H9 (cell line): ENCODE measurements at regions not wholly inside any gene's neighbourhood (a gene's known extent, or its start where the extent isn't known, plus 50 kb on each side); places are given as distances from the start of the nearest gene placed in this dataset.

Source experiments
- DNase-seq: peaks from one replicate; pipeline ENCODE4 v3.0.0-alpha.2; 2017
- H2AFZ ChIP-seq: one replicate; pipeline ENCODE4 v1.6.1; 2013; ENCODE audit warnings: mild to moderate bottlenecking, low read length, control low read depth, moderate library complexity
- H2AK5ac ChIP-seq: 2 replicates; pipeline ENCODE4 v1.6.1; 2013; ENCODE audit warnings: low read length, control low read depth, mixed read lengths; ENCODE audit not compliant: insufficient read length
- H2BK120ac ChIP-seq: one replicate; pipeline ENCODE4 v1.6.1; 2013; ENCODE audit warnings: low read depth, mild to moderate bottlenecking, low read length, control low read depth, inconsistent platforms; ENCODE audit not compliant: poor library complexity, severe bottlenecking
- H2BK12ac ChIP-seq: 2 replicates; pipeline ENCODE4 v1.6.1; 2013; ENCODE audit warnings: low read length, control low read depth, mixed read lengths, low read depth; ENCODE audit not compliant: insufficient read length
- H2BK15ac ChIP-seq: 2 replicates; pipeline ENCODE4 v1.6.1; 2013; ENCODE audit warnings: low read depth, low read length, control low read depth
- H2BK20ac ChIP-seq: one replicate; pipeline ENCODE4 v1.6.1; 2013; ENCODE audit warnings: low read depth, mild to moderate bottlenecking, low read length, control low read depth, inconsistent platforms; ENCODE audit not compliant: poor library complexity, severe bottlenecking
- H2BK5ac ChIP-seq: 2 replicates; pipeline ENCODE4 v1.6.1; 2013; ENCODE audit warnings: low read length, control low read depth, mixed read lengths; ENCODE audit not compliant: insufficient read length
- H3K14ac ChIP-seq: 2 replicates; pipeline ENCODE4 v1.6.1; 2013; ENCODE audit warnings: low read length, control low read depth; ENCODE audit not compliant: insufficient read depth
- H3K18ac ChIP-seq: 2 replicates; pipeline ENCODE4 v1.6.1; 2013; ENCODE audit warnings: low read depth, mild to moderate bottlenecking, mixed read lengths, low read length, control low read depth; ENCODE audit not compliant: insufficient read length
- H3K23ac ChIP-seq: 2 replicates; pipeline ENCODE4 v1.6.1; 2013; ENCODE audit warnings: low read length, control low read depth, mixed read lengths, low read depth; ENCODE audit not compliant: insufficient read length
- H3K23me2 ChIP-seq: 2 replicates; pipeline ENCODE4 v1.6.1; 2013; ENCODE audit warnings: low read depth, mild to moderate bottlenecking, mixed read lengths, low read length, control low read depth; ENCODE audit not compliant: insufficient read length, poor library complexity, severe bottlenecking
- H3K27ac ChIP-seq: 2 replicates; pipeline ENCODE4 v1.5.1; 2013; ENCODE audit warnings: low read length, control low read depth, mixed read lengths, low read depth; ENCODE audit not compliant: insufficient read length
- H3K27me3 ChIP-seq: 2 replicates; pipeline ENCODE4 v1.6.1; 2013; ENCODE audit warnings: low read length, control low read depth, inconsistent platforms; ENCODE audit not compliant: insufficient read depth
- H3K4ac ChIP-seq: 2 replicates; pipeline ENCODE4 v1.6.1; 2013; ENCODE audit warnings: low read depth, mild to moderate bottlenecking, control low read depth, inconsistent platforms, low read length, moderate library complexity
- H3K4me1 ChIP-seq: 2 replicates; pipeline ENCODE4 v1.6.1; 2013; ENCODE audit warnings: low read length, control low read depth, inconsistent platforms; ENCODE audit not compliant: insufficient read depth
- H3K4me2 ChIP-seq: 2 replicates; pipeline ENCODE4 v1.6.1; 2013; ENCODE audit warnings: low read length, control low read depth, mixed read lengths; ENCODE audit not compliant: insufficient read length, insufficient read depth
- H3K56ac ChIP-seq: 2 replicates; pipeline ENCODE4 v1.6.1; 2013; ENCODE audit warnings: low read depth, mild to moderate bottlenecking, mixed read lengths, low read length, control low read depth; ENCODE audit not compliant: insufficient read length
- H3K79me1 ChIP-seq: 2 replicates; pipeline ENCODE4 v1.6.1; 2013; ENCODE audit warnings: low read depth, mild to moderate bottlenecking, moderate library complexity, low read length, control low read depth, inconsistent platforms; ENCODE audit not compliant: insufficient read depth, poor library complexity, severe bottlenecking
- H3K79me2 ChIP-seq: 2 replicates; pipeline ENCODE4 v1.6.1; 2013; ENCODE audit warnings: low read length, control low read depth, inconsistent platforms; ENCODE audit not compliant: insufficient read depth
- H3K9ac ChIP-seq: 2 replicates; pipeline ENCODE4 v1.6.1; 2013; ENCODE audit warnings: low read length, control low read depth, mixed read lengths; ENCODE audit not compliant: insufficient read length; ENCODE audit errors: extremely low read depth
- H3K9me3 ChIP-seq: one replicate; pipeline ENCODE4 v1.6.1; 2013; ENCODE audit warnings: low read depth, low read length, inconsistent platforms; ENCODE audit not compliant: control insufficient read depth
- H3T11ph ChIP-seq: one replicate; pipeline ENCODE4 v1.6.1; 2013; ENCODE audit warnings: mild to moderate bottlenecking, low read length, control low read depth, inconsistent platforms
- H4K20me1 ChIP-seq: one replicate; pipeline ENCODE4 v1.6.1; 2013; ENCODE audit not compliant: control insufficient read depth, insufficient read length, insufficient read depth
- H4K5ac ChIP-seq: 2 replicates; pipeline ENCODE4 v1.6.1; 2013; ENCODE audit warnings: low read depth, mild to moderate bottlenecking, mixed read lengths, low read length, control low read depth; ENCODE audit not compliant: insufficient read length
- H4K8ac ChIP-seq: replicated peaks from 2 replicates; pipeline ENCODE4 v1.6.1; 2013; ENCODE audit warnings: low read length, control low read depth, mixed read lengths, low read depth; ENCODE audit not compliant: insufficient read length
- H4K91ac ChIP-seq: 2 replicates; pipeline ENCODE4 v1.6.1; 2013; ENCODE audit warnings: low read depth, mild to moderate bottlenecking, moderate library complexity, mixed read lengths, low read length, control low read depth; ENCODE audit not compliant: insufficient read length
- H3K27ac Mint-ChIP-seq, 3 experiments: 2 replicates in 2 of 3; 3 replicates in 1 of 3; pipeline ENCODE4 v1.8.0; 2020 to 2021; ENCODE audit warnings: mixed read lengths in 3 of 3, mild to moderate bottlenecking in 1 of 3, moderate library complexity in 1 of 3
- H3K27me3 Mint-ChIP-seq: 2 replicates; pipeline ENCODE4 v1.8.0; 2021; ENCODE audit warnings: low read depth, mild to moderate bottlenecking, moderate library complexity, mixed read lengths
- H3K36me3 Mint-ChIP-seq, 3 experiments: 2 replicates in 2 of 3; 3 replicates in 1 of 3; pipeline ENCODE4 v1.8.0; 2020 to 2021; ENCODE audit warnings: low read depth in 3 of 3, mixed read lengths in 3 of 3; ENCODE audit not compliant: insufficient read depth in 1 of 3
- H3K4me1 Mint-ChIP-seq, 2 experiments: 2 replicates each; pipeline ENCODE4 v1.8.0; 2020; ENCODE audit warnings: mixed read lengths in 2 of 2
- H3K4me3 Mint-ChIP-seq, 2 experiments: 2 replicates in 1 of 2; 3 replicates in 1 of 2; pipeline ENCODE4 v1.8.0; 2020 to 2021; ENCODE audit warnings: mild to moderate bottlenecking in 2 of 2, mixed read lengths in 2 of 2, moderate library complexity in 1 of 2
- H3K9me3 Mint-ChIP-seq, 2 experiments: 2 replicates in 1 of 2; 3 replicates in 1 of 2; pipeline ENCODE4 v1.8.0; 2020; ENCODE audit warnings: mild to moderate bottlenecking in 2 of 2, mixed read lengths in 2 of 2, moderate library complexity in 1 of 2
- WGBS: extraction: QIAGEN DNeasy Blood & Tissue Kit; methylation state at CpG from one replicate; pipeline ENCODE4 v1.1.7; 2013; ENCODE audit warnings: missing lambda C conversion rate, low lambda C conversion rate, mixed read lengths; ENCODE audit not compliant: insufficient read length; ENCODE audit errors: extremely low coverage; 5-methylcytosine and 5-hydroxymethylcytosine counted together
- TF ChIP-seq, protein P1 (sequence below): fragments of 200-600 bp; sonication (generic); conservative IDR thresholded peaks from 3 replicates; pipeline ENCODE4 v1.8.0; 2021; ENCODE audit warnings: antibody characterized with exemption, mild to moderate bottlenecking

DNA sequence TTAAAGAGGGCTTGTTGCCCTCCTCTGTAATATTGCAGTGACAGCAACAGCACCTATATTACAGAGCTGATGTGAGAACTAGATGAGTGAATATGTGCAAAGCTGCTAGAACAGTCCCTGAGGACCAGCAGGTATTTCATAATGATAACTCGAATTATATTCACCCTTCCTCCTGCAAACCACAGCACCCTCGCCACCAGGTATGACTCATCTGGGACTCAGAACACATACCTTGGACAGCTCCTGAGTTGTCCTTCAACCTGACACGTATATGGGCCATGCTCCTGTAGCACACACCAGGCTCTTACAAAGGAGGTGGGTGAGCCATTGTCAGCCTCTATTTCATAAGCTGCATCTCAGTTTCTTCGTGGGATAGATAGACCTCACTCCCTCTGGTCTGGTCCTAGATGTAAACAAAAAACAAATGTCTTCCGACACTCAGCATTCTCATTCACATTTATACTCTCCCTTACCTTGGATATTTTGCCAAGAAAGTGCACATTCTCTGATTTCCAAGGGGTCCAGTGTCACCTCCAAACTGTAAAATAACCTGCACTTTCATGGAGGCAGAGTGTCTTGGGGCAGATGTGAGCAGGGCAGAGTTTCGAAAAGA, 124.5 kb downstream of the TLE3 start:
- Mint-ChIP-seq H3K4me1 (peaks cover 0 to 3% of the 10 kb centered on the region in 2 experiments; a peak in 2 of 4 replicates), H3K9me3 (no peaks in the 10 kb centered on the region), H3K27ac (no peak overlapping the region), H3K36me3 (no peaks in the 10 kb centered on the region), H3K4me3 (no peak overlapping the region), H3K27me3 (peaks cover 9% of the 10 kb centered on the region)
- Histone ChIP-seq H4K5ac (no peak overlapping the region), H3K23me2 (no peaks in the 10 kb centered on the region), H3K79me2 (no peaks in the 10 kb centered on the region), H3K14ac (no peak overlapping the region), H3K27ac (no peak overlapping the region), H3K9me3 (no peaks in the 10 kb centered on the region), H4K8ac (no peak overlapping the region), H3K56ac (no peak overlapping the region), H2BK20ac (no peak overlapping the region), H2BK5ac (no peak overlapping the region), H4K91ac (no peak overlapping the region), H2BK120ac (no peak overlapping the region), H3K4me1 (no peaks in the 10 kb centered on the region), H4K20me1 (no peaks in the 10 kb centered on the region), H3K79me1 (no peaks in the 10 kb centered on the region), H3K18ac (no peak overlapping the region), H3K23ac (no peak overlapping the region), H3T11ph (no peak overlapping the region), H2BK15ac (no peak overlapping the region), H3K27me3 (no peaks in the 10 kb centered on the region; the same call in 1 of the 2 replicates), H2AFZ (no peak overlapping the region), H3K9ac (no peak overlapping the region), H2AK5ac (no peak overlapping the region), H2BK12ac (no peak overlapping the region), H3K4me2 (no peak overlapping the region), H3K4ac (no peak overlapping the region)
- DNase-seq = no peak
- TF ChIP-seq, protein P1, sequence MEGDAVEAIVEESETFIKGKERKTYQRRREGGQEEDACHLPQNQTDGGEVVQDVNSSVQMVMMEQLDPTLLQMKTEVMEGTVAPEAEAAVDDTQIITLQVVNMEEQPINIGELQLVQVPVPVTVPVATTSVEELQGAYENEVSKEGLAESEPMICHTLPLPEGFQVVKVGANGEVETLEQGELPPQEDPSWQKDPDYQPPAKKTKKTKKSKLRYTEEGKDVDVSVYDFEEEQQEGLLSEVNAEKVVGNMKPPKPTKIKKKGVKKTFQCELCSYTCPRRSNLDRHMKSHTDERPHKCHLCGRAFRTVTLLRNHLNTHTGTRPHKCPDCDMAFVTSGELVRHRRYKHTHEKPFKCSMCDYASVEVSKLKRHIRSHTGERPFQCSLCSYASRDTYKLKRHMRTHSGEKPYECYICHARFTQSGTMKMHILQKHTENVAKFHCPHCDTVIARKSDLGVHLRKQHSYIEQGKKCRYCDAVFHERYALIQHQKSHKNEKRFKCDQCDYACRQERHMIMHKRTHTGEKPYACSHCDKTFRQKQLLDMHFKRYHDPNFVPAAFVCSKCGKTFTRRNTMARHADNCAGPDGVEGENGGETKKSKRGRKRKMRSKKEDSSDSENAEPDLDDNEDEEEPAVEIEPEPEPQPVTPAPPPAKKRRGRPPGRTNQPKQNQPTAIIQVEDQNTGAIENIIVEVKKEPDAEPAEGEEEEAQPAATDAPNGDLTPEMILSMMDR = no peak
- no CpG with 5 or more reads among the region's 6 CpGs for WGBS
